H1 (cell line): ENCODE measurements at regions not wholly inside any gene's neighbourhood (a gene's known extent, or its start where the extent isn't known, plus 50 kb on each side); places are given as distances from the start of the nearest gene placed in this dataset.

ENCODE experiments used
- CHD1 ChIP-seq: IDR thresholded peaks from 2 replicates; pipeline ENCODE4 v1.6.1; 2012; ENCODE audit warnings: low read depth, low read length, improper control_type of control experiment
- CHD2 ChIP-seq: IDR thresholded peaks from 2 replicates; pipeline ENCODE4 v1.6.1; 2012; ENCODE audit warnings: low read length, improper control_type of control experiment
- CREB1 ChIP-seq: IDR thresholded peaks from 2 replicates; pipeline ENCODE4 v1.6.1; 2012; ENCODE audit warnings: inconsistent platforms
- CTCF ChIP-seq, 3 experiments: IDR thresholded peaks; 1 replicate in 2 of 3; 2 replicates in 1 of 3; pipeline versions ENCODE4 v1.5.1 to v1.6.1; 2011; ENCODE audit warnings: low read length in 3 of 3, mild to moderate bottlenecking in 3 of 3, inconsistent platforms in 2 of 3, low read depth in 1 of 3, moderate library complexity in 1 of 3; ENCODE audit not compliant: insufficient read depth in 1 of 3; ENCODE audit errors: control extremely low read depth in 1 of 3
- E2F6 ChIP-seq: IDR thresholded peaks from 2 replicates; pipeline ENCODE4 v1.6.1; 2012; ENCODE audit warnings: inconsistent platforms
- EP300 ChIP-seq, 2 experiments: IDR thresholded peaks; 1 replicate in 1 of 2; 2 replicates in 1 of 2; pipeline ENCODE4 v1.6.1; 2011 to 2012; ENCODE audit warnings: low read depth in 2 of 2, low read length in 2 of 2, mild to moderate bottlenecking in 2 of 2, borderline replicate concordance in 1 of 2, inconsistent platforms in 1 of 2, moderate library complexity in 1 of 2
- EZH2 ChIP-seq: fragments of 200-600 bp; sonication (generic); IDR thresholded peaks from 2 replicates; pipeline ENCODE4 v1.7.1; 2012; ENCODE audit warnings: low read depth, mild to moderate bottlenecking, moderate library complexity, low read length, inconsistent platforms; ENCODE audit not compliant: severe bottlenecking
- GABPA ChIP-seq: IDR thresholded peaks from 2 replicates; pipeline ENCODE4 v1.6.1; 2011; ENCODE audit warnings: mild to moderate bottlenecking, low read length, moderate library complexity, borderline replicate concordance; ENCODE audit not compliant: insufficient read depth
- GTF2F1 ChIP-seq: IDR thresholded peaks from 2 replicates; pipeline ENCODE4 v1.6.1; 2012; ENCODE audit warnings: low read depth, low read length, improper control_type of control experiment, borderline replicate concordance
- HDAC6 ChIP-seq: IDR thresholded peaks from one replicate; pipeline ENCODE4 v1.7.1; 2012; ENCODE audit warnings: low read depth, mild to moderate bottlenecking, inconsistent platforms, low read length, moderate library complexity
- MAFK ChIP-seq: IDR thresholded peaks from 2 replicates; pipeline ENCODE4 v1.6.1; 2012; ENCODE audit warnings: low read depth, mild to moderate bottlenecking, improper control_type of control experiment, low read length
- POLR2A ChIP-seq, 2 experiments: IDR thresholded peaks; 1 replicate in 1 of 2; 2 replicates in 1 of 2; pipeline ENCODE4 v1.6.1; 2011; ENCODE audit warnings: low read depth in 2 of 2, low read length in 2 of 2, mild to moderate bottlenecking in 2 of 2; ENCODE audit errors: control extremely low read depth in 1 of 2
- SIX5 ChIP-seq: IDR thresholded peaks from 2 replicates; pipeline ENCODE4 v1.6.1; 2011; ENCODE audit warnings: mild to moderate bottlenecking, low read depth, low read length
- SP2 ChIP-seq: IDR thresholded peaks from 2 replicates; pipeline ENCODE4 v1.6.1; 2012; ENCODE audit warnings: mild to moderate bottlenecking, low read length, inconsistent platforms

GRCh38 chr1:112247036-112247597 lies 148.9 kb upstream of the CTTNBP2NL start:
- TF ChIP-seq HDAC6: no peak
- no peak for TF ChIP-seq CTCF (IDR thresholded peaks at IDR 0.05; ENCODE audit: control extremely low read depth in 1 of 3, insufficient read depth in 1 of 3, low read depth in 1 of 3, low read length in 3 of 3)
- no peak for TF ChIP-seq EZH2
- TF ChIP-seq GTF2F1: no peak
- no peak for TF ChIP-seq CREB1
- TF ChIP-seq POLR2A (IDR thresholded peaks at IDR 0.05; ENCODE audit: control extremely low read depth in 1 of 2, low read depth in 2 of 2, low read length in 2 of 2): no peak
- no peak for TF ChIP-seq GABPA
- no peak for TF ChIP-seq E2F6
- TF ChIP-seq MAFK: no peak
- TF ChIP-seq SIX5: no peak
- no peak for TF ChIP-seq EP300 (IDR thresholded peaks at IDR 0.05; ENCODE audit: borderline replicate concordance in 1 of 2, low read depth in 2 of 2, low read length in 2 of 2)
- TF ChIP-seq CHD2: no peak
- no peak for TF ChIP-seq CHD1
- no peak for TF ChIP-seq SP2
